ENCODE measurements at regions not wholly inside any gene's neighbourhood (a gene's known extent, or its start where the extent isn't known, plus 50 kb on each side); places are given as distances from the start of the nearest gene placed in this dataset.

- no peaks in the 10 kb centered on the region for H3K9me3 ChIP-seq (ENCODE audit: control insufficient read depth in 2 of 2, insufficient read depth in 1 of 2, low read length in 1 of 2)
- no peak overlapping the region for H3K27ac ChIP-seq (ENCODE audit: low read depth in 1 of 2, low read length in 1 of 2)
- H3K27me3 ChIP-seq (ENCODE audit: control insufficient read depth in 2 of 2, insufficient read depth in 1 of 2, low read length in 1 of 2) = no peaks in the 10 kb centered on the region
- no peak for DNase-seq (ENCODE audit: low read depth in 6 of 9, low spot score in 9 of 9)
- no peak overlapping the region for H3K4me3 ChIP-seq (ENCODE audit: low read length in 2 of 2)
- H3K36me3 ChIP-seq (ENCODE audit: control insufficient read depth in 2 of 2, insufficient read depth in 2 of 2, low read length in 1 of 2) = no peaks in the 10 kb centered on the region
- 95% methylated on average over 4 of the region's 4 CpGs for WGBS
- H3K4me1 ChIP-seq (ENCODE audit: control insufficient read depth in 2 of 2, insufficient read depth in 2 of 2, low read length in 2 of 2) = no peaks in the 10 kb centered on the region
Measured at GRCh38 chr18:59765343-59765742, 68.1 kb upstream of the CCBE1 start.

DNA sequence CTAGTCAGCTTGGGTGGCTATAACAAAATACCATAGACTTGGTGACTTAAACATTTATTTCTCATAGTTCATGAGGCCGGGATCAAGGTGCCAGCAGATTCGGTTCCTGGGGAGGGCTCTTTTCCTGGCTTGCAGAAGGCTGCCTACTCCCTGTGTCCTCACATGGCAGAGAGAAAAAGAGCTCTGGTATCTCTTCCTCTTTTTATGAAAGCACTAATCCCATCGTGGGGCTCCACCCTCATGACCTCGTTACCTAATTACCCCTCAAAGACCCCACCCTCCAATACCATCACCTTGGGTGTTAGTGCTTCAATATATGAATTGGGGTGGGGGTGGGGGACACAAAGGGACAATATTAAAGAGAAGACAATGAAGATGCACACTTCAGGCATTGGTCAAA is 67.1 kb upstream of the CCBE1 start:
- DNase-seq (ENCODE audit: low read depth in 6 of 9, low spot score in 9 of 9) = no peak
- WGBS = 80% methylated on average over 4 of the region's 4 CpGs
- no peak overlapping the region for H3K27ac ChIP-seq (ENCODE audit: low read depth in 1 of 2, low read length in 1 of 2)
- H3K9me3 ChIP-seq (ENCODE audit: control insufficient read depth in 2 of 2, insufficient read depth in 1 of 2, low read length in 1 of 2) = no peaks in the 10 kb centered on the region
- no peak overlapping the region for H3K4me3 ChIP-seq (ENCODE audit: low read length in 2 of 2)
- H3K27me3 ChIP-seq (ENCODE audit: control insufficient read depth in 2 of 2, insufficient read depth in 1 of 2, low read length in 1 of 2) = no peaks in the 10 kb centered on the region
- no peaks in the 10 kb centered on the region for H3K4me1 ChIP-seq (ENCODE audit: control insufficient read depth in 2 of 2, insufficient read depth in 2 of 2, low read length in 2 of 2)
- no peaks in the 10 kb centered on the region for H3K36me3 ChIP-seq (ENCODE audit: control insufficient read depth in 2 of 2, insufficient read depth in 2 of 2, low read length in 1 of 2)

GRCh38 chr18:59763541-59764136 is 66.4 kb upstream of the CCBE1 start:
- H3K4me1 ChIP-seq (ENCODE audit: control insufficient read depth in 2 of 2, insufficient read depth in 2 of 2, low read length in 2 of 2) = no peaks in the 10 kb centered on the region
- H3K4me3 ChIP-seq (ENCODE audit: low read length in 2 of 2) = no peak overlapping the region
- no peaks in the 10 kb centered on the region for H3K27me3 ChIP-seq (ENCODE audit: control insufficient read depth in 2 of 2, insufficient read depth in 1 of 2, low read length in 1 of 2)
- WGBS = 92% methylated on average over 2 of the region's 2 CpGs
- no peaks in the 10 kb centered on the region for H3K9me3 ChIP-seq (ENCODE audit: control insufficient read depth in 2 of 2, insufficient read depth in 1 of 2, low read length in 1 of 2)
- H3K27ac ChIP-seq (ENCODE audit: low read depth in 1 of 2, low read length in 1 of 2) = no peak overlapping the region
- DNase-seq (ENCODE audit: low read depth in 6 of 9, low spot score in 9 of 9) = no peak
- no peaks in the 10 kb centered on the region for H3K36me3 ChIP-seq (ENCODE audit: control insufficient read depth in 2 of 2, insufficient read depth in 2 of 2, low read length in 1 of 2)

- no peaks in the 10 kb centered on the region for H3K36me3 ChIP-seq (ENCODE audit: control insufficient read depth in 2 of 2, insufficient read depth in 2 of 2, low read length in 1 of 2)
- 90% methylated on average over 11 of the region's 11 CpGs for WGBS
- H3K9me3 ChIP-seq (ENCODE audit: control insufficient read depth in 2 of 2, insufficient read depth in 1 of 2, low read length in 1 of 2) = no peaks in the 10 kb centered on the region
- no peaks in the 10 kb centered on the region for H3K27me3 ChIP-seq (ENCODE audit: control insufficient read depth in 2 of 2, insufficient read depth in 1 of 2, low read length in 1 of 2)
- DNase-seq (ENCODE audit: low read depth in 6 of 9, low spot score in 9 of 9) = no peak
- H3K4me1 ChIP-seq (ENCODE audit: control insufficient read depth in 2 of 2, insufficient read depth in 2 of 2, low read length in 2 of 2) = no peaks in the 10 kb centered on the region
- no peak overlapping the region for H3K4me3 ChIP-seq (ENCODE audit: low read length in 2 of 2)
- H3K27ac ChIP-seq (ENCODE audit: low read depth in 1 of 2, low read length in 1 of 2) = no peak overlapping the region
Measured at GRCh38 chr18:59760619-59761600, 63.7 kb upstream of the CCBE1 start.

- no peaks in the 10 kb centered on the region for H3K36me3 ChIP-seq (ENCODE audit: control insufficient read depth in 2 of 2, insufficient read depth in 2 of 2, low read length in 1 of 2)
- WGBS = over 99% methylated on average over 4 of the region's 4 CpGs
- H3K9me3 ChIP-seq (ENCODE audit: control insufficient read depth in 2 of 2, insufficient read depth in 1 of 2, low read length in 1 of 2) = no peaks in the 10 kb centered on the region
- no peaks in the 10 kb centered on the region for H3K4me1 ChIP-seq (ENCODE audit: control insufficient read depth in 2 of 2, insufficient read depth in 2 of 2, low read length in 2 of 2)
- H3K4me3 ChIP-seq (ENCODE audit: low read length in 2 of 2) = no peak overlapping the region
- H3K27me3 ChIP-seq (ENCODE audit: control insufficient read depth in 2 of 2, insufficient read depth in 1 of 2, low read length in 1 of 2) = no peaks in the 10 kb centered on the region
- no peak overlapping the region for H3K27ac ChIP-seq (ENCODE audit: low read depth in 1 of 2, low read length in 1 of 2)
- DNase-seq (ENCODE audit: low read depth in 6 of 9, low spot score in 9 of 9) = no peak
Measured at GRCh38 chr18:59760212-59760611, 63.0 kb upstream of the CCBE1 start.

DNA sequence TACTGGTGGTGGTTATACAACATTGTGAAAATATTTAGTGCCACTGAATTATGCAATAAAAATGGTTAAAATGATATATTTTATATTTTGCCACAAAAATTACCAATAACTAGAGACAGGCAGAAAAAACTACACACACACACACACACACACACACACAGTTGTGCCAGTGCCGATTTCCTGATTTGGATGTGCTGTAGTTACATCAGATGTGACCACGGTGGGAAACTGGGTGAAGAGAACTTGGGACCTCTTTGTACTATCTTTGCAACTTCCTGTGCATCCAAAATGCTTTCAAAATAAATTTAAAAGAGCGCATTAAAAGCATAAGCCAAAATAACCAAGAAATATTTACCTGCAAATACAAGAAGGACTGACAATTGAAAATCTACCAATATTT is 61.6 kb upstream of the CCBE1 start:
- no peaks in the 10 kb centered on the region for H3K4me1 ChIP-seq (ENCODE audit: control insufficient read depth in 2 of 2, insufficient read depth in 2 of 2, low read length in 2 of 2)
- H3K27me3 ChIP-seq (ENCODE audit: control insufficient read depth in 2 of 2, insufficient read depth in 1 of 2, low read length in 1 of 2) = no peaks in the 10 kb centered on the region
- H3K4me3 ChIP-seq (ENCODE audit: low read length in 2 of 2) = no peak overlapping the region
- DNase-seq (ENCODE audit: low read depth in 6 of 9, low spot score in 9 of 9) = no peak
- no peaks in the 10 kb centered on the region for H3K9me3 ChIP-seq (ENCODE audit: control insufficient read depth in 2 of 2, insufficient read depth in 1 of 2, low read length in 1 of 2)
- WGBS = 64% methylated on average over 3 of the region's 3 CpGs
- H3K27ac ChIP-seq (ENCODE audit: low read depth in 1 of 2, low read length in 1 of 2) = no peak overlapping the region
- H3K36me3 ChIP-seq (ENCODE audit: control insufficient read depth in 2 of 2, insufficient read depth in 2 of 2, low read length in 1 of 2) = no peaks in the 10 kb centered on the region

DNA sequence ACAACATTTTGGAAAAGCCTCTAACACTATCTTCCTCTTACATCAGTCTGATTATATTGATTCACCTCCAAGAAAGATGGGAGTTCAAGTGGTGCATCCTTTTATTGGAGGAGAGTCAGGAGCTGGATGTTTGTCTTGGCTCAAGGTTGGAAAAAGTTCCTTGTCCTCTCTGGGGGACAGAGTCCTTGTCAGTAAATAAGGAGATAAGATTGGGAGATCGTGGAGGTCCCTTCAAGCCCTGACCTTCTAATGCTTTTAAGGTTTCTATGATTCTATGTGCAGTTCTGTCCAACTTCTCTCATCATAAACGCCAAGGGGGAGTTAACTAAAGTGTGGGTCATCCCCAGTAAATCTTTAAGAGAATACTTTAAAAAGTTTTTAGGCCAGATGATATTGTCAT is 60.9 kb upstream of the CCBE1 start:
- no peaks in the 10 kb centered on the region for H3K27me3 ChIP-seq (ENCODE audit: control insufficient read depth in 2 of 2, insufficient read depth in 1 of 2, low read length in 1 of 2)
- no peak for DNase-seq (ENCODE audit: low read depth in 6 of 9, low spot score in 9 of 9)
- WGBS = 88% methylated on average over 2 of the region's 2 CpGs
- H3K4me3 ChIP-seq (ENCODE audit: low read length in 2 of 2) = no peak overlapping the region
- no peaks in the 10 kb centered on the region for H3K36me3 ChIP-seq (ENCODE audit: control insufficient read depth in 2 of 2, insufficient read depth in 2 of 2, low read length in 1 of 2)
- no peaks in the 10 kb centered on the region for H3K4me1 ChIP-seq (ENCODE audit: control insufficient read depth in 2 of 2, insufficient read depth in 2 of 2, low read length in 2 of 2)
- H3K27ac ChIP-seq (ENCODE audit: low read depth in 1 of 2, low read length in 1 of 2) = no peak overlapping the region
- H3K9me3 ChIP-seq (ENCODE audit: control insufficient read depth in 2 of 2, insufficient read depth in 1 of 2, low read length in 1 of 2) = no peaks in the 10 kb centered on the region

GRCh38 chr18:59752666-59753065 is 55.4 kb upstream of the CCBE1 start:
- Histone ChIP-seq H3K4me1 (ENCODE audit: control insufficient read depth in 2 of 2, insufficient read depth in 2 of 2, low read length in 2 of 2) (no peaks in the 10 kb centered on the region), H3K27me3 (ENCODE audit: control insufficient read depth in 2 of 2, insufficient read depth in 1 of 2, low read length in 1 of 2) (no peaks in the 10 kb centered on the region), H3K4me3 (ENCODE audit: low read length in 2 of 2) (no peak overlapping the region), H3K9me3 (ENCODE audit: control insufficient read depth in 2 of 2, insufficient read depth in 1 of 2, low read length in 1 of 2) (no peaks in the 10 kb centered on the region), H3K27ac (ENCODE audit: low read depth in 1 of 2, low read length in 1 of 2) (no peak overlapping the region), H3K36me3 (ENCODE audit: control insufficient read depth in 2 of 2, insufficient read depth in 2 of 2, low read length in 1 of 2) (no peaks in the 10 kb centered on the region)
- WGBS = 96% methylated on average over 1 of the region's 1 CpG
- no peak for DNase-seq (ENCODE audit: low read depth in 6 of 9, low spot score in 9 of 9)

DNA sequence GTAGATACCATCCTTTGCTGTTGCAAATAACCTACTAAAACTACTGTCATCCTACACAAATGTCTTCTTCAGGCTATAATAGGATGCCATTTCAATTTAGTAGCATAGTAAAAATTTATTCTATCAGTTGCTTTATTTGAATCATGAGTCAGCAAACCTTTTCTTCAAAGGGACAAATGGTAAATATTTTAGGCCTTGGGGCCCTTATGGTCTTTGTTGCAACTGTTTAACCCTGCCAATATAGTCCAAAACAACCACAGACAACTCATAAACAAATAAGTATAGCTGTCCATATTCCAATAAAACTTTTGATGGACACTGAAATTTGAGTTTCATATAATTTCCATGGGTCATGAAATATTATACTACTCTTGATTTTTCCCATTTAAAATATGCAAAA is 54.0 kb upstream of the CCBE1 start:
- Histone ChIP-seq H3K27ac (ENCODE audit: low read depth in 1 of 2, low read length in 1 of 2) (no peak overlapping the region), H3K36me3 (ENCODE audit: control insufficient read depth in 2 of 2, insufficient read depth in 2 of 2, low read length in 1 of 2) (no peaks in the 10 kb centered on the region), H3K4me3 (ENCODE audit: low read length in 2 of 2) (no peak overlapping the region), H3K4me1 (ENCODE audit: control insufficient read depth in 2 of 2, insufficient read depth in 2 of 2, low read length in 2 of 2) (no peaks in the 10 kb centered on the region), H3K9me3 (ENCODE audit: control insufficient read depth in 2 of 2, insufficient read depth in 1 of 2, low read length in 1 of 2) (no peaks in the 10 kb centered on the region), H3K27me3 (ENCODE audit: control insufficient read depth in 2 of 2, insufficient read depth in 1 of 2, low read length in 1 of 2) (no peaks in the 10 kb centered on the region)
- no peak for DNase-seq (ENCODE audit: low read depth in 6 of 9, low spot score in 9 of 9)

Data from thymus (tissue), 11 donors.